Fibroblast of the aortic adventitia (primary cell): ENCODE measurements at regions not wholly inside any gene's neighbourhood (a gene's known extent, or its start where the extent isn't known, plus 50 kb on each side); places are given as distances from the start of the nearest gene placed in this dataset.

ENCODE experiments used
- DNase-seq: peaks from one replicate; pipeline ENCODE4 v3.0.0-alpha.2; 2010; ENCODE audit warnings: low read depth
- H3K4me3 ChIP-seq: 2 replicates; pipeline ENCODE4 v1.5.1; 2011; ENCODE audit warnings: low read depth, mild to moderate bottlenecking, control low read depth, low read length, moderate library complexity
- TF ChIP-seq, protein P1 (sequence below): IDR thresholded peaks from 2 replicates; pipeline ENCODE4 v1.5.1; 2011; ENCODE audit warnings: mild to moderate bottlenecking, low read length, control low read depth, inconsistent platforms; ENCODE audit not compliant: insufficient read depth

DNA sequence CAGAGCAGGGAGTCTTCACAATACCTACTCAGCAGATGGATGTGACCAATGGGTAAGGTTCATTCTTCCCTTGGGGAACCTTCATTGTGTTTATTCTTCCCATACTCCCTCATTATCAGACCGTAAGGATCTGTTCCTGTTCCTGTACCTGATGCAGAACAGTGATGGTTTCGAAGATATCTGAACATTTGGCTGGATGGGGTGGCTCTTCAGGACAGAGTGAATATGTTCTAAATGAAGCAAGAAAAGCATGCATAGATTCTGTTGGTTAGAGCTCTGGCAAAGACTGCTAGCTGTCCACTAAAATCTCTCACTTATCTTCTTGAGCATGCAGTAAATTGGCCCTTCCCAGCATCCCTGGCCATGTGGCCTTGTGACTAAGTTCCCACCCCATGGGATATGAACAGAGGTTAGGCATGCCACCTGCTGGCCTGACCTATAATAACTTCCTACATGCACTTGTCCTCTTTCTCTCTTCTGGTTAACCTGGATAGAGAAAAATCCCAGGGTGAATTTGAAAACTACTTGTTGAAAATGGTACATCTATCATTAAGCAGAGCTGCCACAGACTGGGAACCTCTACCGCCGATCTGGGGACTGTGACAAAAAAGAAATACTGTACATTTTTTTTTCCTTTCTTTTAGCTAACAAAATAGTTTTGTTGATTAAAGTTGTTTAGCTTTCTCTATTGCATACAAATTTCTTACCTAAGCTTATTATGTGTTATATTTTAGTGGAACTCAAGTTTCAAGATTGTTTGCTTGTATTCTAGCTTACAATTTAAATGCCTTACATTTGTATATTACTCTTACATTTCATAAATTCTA lies 60.0 kb upstream of the BANK1 start:
- DNase-seq, result peak; percentile 82
- H3K4me3 ChIP-seq, result no peak overlapping the region
- TF ChIP-seq, protein P1, sequence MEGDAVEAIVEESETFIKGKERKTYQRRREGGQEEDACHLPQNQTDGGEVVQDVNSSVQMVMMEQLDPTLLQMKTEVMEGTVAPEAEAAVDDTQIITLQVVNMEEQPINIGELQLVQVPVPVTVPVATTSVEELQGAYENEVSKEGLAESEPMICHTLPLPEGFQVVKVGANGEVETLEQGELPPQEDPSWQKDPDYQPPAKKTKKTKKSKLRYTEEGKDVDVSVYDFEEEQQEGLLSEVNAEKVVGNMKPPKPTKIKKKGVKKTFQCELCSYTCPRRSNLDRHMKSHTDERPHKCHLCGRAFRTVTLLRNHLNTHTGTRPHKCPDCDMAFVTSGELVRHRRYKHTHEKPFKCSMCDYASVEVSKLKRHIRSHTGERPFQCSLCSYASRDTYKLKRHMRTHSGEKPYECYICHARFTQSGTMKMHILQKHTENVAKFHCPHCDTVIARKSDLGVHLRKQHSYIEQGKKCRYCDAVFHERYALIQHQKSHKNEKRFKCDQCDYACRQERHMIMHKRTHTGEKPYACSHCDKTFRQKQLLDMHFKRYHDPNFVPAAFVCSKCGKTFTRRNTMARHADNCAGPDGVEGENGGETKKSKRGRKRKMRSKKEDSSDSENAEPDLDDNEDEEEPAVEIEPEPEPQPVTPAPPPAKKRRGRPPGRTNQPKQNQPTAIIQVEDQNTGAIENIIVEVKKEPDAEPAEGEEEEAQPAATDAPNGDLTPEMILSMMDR, result peak; percentile 64

DNA sequence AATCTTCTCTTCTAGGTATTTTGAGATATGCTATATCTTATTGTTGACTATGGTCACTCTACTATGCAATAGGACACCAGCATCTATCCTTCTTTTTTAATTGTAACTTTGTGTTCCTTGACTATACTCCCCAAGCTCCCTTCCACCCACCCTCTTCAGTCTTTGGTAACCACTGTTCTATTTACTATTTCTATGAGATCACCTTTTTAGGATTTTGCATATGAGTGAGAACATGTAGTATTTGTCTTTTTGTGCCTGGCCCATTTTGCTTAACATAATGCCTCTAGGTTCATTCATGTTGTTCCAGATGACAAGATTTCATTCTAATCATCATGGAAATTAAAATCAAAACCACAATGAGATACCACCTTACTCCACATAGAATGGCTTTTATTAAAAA lies 63.3 kb upstream of the BANK1 start:
- TF ChIP-seq, protein P1, result no peak
- no peak for DNase-seq
- H3K4me3 ChIP-seq, result no peak overlapping the region

DNA sequence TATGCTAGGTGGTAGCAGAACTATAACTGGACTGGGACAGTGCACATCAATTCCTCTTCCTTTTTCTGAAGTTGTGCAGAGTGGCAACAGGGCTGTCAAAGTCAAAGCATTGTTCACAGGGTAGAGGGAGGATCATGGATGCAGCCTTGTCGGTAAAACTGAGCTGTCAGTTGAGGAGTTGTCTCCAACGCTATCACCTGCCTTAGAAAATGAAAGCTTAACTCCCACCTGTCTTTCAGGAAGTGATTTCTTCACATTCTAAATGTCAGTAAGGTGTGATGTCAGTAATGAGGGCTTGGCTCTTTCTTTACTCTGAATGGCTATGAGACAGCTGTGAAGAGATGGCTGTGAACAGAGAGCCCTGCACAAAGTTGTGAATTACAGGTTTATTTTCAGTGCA lies 66.4 kb upstream of the BANK1 start:
- no peak overlapping the region for H3K4me3 ChIP-seq
- no peak for DNase-seq
- TF ChIP-seq, protein P1, result no peak

DNA sequence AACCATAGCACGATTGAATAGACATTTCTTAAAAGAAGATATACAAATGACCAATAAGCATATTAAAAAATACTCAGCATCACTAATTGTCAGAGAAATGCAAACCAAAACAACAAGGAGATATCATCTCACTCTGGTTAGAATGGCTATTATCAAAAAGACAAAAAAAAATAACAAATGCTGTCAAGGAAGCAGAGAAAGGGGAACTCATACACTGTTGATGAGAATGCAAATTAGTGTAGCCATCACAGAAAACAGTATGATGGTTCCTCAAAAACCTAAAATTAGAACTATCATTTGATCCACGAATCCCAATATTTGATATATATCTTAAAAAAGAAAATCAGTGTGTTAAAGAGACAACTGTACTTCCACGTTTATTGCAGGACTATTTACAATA lies 71.7 kb upstream of the BANK1 start:
- no peak overlapping the region for H3K4me3 ChIP-seq
- DNase-seq, result no peak
- TF ChIP-seq, protein P1, result no peak

DNA sequence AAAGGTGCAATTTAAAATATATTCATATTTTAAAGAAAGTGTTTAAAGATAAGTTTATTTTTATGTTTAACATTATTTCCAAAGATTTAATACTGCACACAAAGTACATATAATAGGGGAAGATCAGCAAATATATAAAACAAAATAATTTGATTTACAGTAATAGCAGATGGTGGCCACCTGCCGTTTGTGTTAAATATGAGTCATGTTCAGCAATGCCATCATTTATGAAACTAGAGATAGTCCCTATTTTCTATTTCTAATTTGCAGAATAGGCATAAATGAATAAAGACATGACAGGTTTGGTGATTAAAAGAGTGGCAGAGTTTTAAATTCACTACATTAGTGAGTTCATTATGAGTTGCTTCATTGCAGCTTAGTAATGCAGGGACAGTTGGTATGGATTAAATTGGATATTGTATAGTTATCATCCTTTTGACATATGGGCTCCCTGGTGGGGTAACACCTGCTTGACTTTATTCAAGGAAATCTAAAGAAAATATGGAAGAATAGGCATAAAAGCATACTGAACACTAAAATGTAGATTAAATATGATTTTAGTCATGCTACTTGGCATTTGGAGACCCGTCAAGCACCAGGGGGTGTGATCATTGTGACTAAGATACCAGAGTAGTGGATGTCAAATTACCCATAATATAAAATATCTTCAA lies 78.8 kb upstream of the BANK1 start:
- H3K4me3 ChIP-seq, result no peak overlapping the region
- TF ChIP-seq, protein P1, result no peak
- no peak for DNase-seq

DNA sequence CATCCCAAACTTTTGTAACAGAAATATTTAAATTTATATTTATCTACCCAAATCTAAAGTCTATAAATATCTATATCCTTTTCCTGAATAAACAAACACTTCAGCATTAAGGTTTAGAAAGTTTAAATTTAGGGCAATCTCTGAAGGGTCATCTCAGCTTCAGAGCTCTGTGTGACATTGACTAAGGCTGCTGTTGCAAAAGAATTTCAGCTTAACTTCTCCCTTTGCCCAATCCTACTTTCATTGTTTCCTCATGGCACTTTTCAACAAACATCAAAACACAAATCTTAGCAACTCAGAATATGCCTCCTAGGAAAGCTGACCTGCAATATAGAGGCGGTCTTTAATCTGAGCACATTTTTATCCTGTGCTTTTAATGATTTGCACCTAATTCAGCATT lies 79.7 kb upstream of the BANK1 start:
- no peak for DNase-seq
- TF ChIP-seq, protein P1, result no peak
- H3K4me3 ChIP-seq, result no peak overlapping the region
